SH-SY5Y (cell line): ENCODE measurements at regions not wholly inside any gene's neighbourhood (a gene's known extent, or its start where the extent isn't known, plus 50 kb on each side); places are given as distances from the start of the nearest gene placed in this dataset.

Experiments
- GATA2 ChIP-seq: IDR thresholded peaks from 2 replicates; pipeline ENCODE4 v1.6.1; 2011; ENCODE audit warnings: mild to moderate bottlenecking, low read depth, low read length
- GATA3 ChIP-seq: IDR thresholded peaks from 2 replicates; pipeline ENCODE4 v1.6.1; 2011; ENCODE audit warnings: low read depth, mild to moderate bottlenecking, low read length, moderate library complexity

DNA sequence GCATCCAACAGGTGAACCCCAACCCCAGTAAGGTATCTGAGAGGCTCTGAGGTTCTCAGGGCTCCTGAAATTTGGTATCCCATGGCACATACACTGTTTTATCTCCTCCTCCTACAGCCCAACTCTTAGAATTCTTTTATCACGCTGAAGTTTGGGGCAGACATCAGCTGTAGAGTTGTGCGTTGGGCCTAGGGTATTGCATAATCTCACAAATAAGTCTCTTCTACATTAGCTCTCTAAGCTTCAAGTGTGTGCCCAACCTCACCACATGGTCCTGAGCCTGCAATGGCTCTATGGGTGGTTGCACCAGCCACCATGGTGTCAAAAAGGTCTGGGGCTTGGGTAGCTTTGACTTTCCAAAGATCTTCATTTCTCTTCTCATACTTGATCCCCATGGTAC, 603.0 kb downstream of the BUD13 start:
- TF ChIP-seq GATA3 (no peak), GATA2 (no peak)
